ENCODE measurements at regions not wholly inside any gene's neighbourhood (a gene's known extent, or its start where the extent isn't known, plus 50 kb on each side); places are given as distances from the start of the nearest gene placed in this dataset.

DNA sequence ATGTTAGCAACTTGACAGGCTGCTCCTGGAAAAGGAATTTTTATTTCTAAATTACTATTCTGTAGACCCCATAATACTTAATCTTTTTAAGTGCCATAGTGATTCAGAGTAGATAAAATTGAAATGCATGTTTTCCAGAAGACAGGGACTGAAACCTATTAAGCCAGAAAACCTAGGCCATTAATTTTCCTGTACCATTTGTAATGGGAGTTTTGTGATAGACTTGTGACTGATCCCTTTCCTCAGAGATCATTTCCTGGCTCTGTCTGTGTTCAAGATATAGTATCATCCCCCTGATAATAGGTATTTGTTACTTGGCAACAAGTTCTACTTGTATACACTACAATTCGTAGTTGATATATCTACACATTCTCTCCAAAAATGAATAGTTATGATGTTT is 1609.8 kb downstream of the AMY1C start:
- TF ChIP-seq POLR2A (IDR thresholded peaks at IDR 0.05) = no peak
- TF ChIP-seq, protein P1, sequence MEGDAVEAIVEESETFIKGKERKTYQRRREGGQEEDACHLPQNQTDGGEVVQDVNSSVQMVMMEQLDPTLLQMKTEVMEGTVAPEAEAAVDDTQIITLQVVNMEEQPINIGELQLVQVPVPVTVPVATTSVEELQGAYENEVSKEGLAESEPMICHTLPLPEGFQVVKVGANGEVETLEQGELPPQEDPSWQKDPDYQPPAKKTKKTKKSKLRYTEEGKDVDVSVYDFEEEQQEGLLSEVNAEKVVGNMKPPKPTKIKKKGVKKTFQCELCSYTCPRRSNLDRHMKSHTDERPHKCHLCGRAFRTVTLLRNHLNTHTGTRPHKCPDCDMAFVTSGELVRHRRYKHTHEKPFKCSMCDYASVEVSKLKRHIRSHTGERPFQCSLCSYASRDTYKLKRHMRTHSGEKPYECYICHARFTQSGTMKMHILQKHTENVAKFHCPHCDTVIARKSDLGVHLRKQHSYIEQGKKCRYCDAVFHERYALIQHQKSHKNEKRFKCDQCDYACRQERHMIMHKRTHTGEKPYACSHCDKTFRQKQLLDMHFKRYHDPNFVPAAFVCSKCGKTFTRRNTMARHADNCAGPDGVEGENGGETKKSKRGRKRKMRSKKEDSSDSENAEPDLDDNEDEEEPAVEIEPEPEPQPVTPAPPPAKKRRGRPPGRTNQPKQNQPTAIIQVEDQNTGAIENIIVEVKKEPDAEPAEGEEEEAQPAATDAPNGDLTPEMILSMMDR (IDR thresholded peaks at IDR 0.05 in 8 of 11, conservative IDR thresholded peaks at IDR 0.05 in 3 of 11) = no peak
- no peak for TF ChIP-seq POLR2AphosphoS5 (IDR thresholded peaks at IDR 0.05)
